NCI-H1048 (cell line): ENCODE measurements at regions not wholly inside any gene's neighbourhood (a gene's known extent, or its start where the extent isn't known, plus 50 kb on each side); places are given as distances from the start of the nearest gene placed in this dataset.
"Not testable (repeated sequence)": the region's sequence is repeated elsewhere in the genome, so short reads cannot be mapped to it uniquely, and the experiment has no call there.

Source experiments
- DNase-seq: peaks from one replicate; lab custom pipeline; 2025; lab: John Stamatoyannopoulos, UW

GRCh38 chr6:98325366-98325765 is 509.0 kb upstream of the POU3F2 start:
- DNase-seq, result no peak

GRCh38 chr6:98333273-98333672 is 501.1 kb upstream of the POU3F2 start:
- no peak for DNase-seq

GRCh38 chr6:98335594-98335993 is 498.8 kb upstream of the POU3F2 start:
- DNase-seq, result no peak

- DNase-seq, result no peak
Measured at GRCh38 chr6:98339506-98339905, 494.9 kb upstream of the POU3F2 start.

GRCh38 chr6:98343004-98343403 is 491.4 kb upstream of the POU3F2 start:
- DNase-seq, result no peak

GRCh38 chr6:98343797-98344196 is 490.6 kb upstream of the POU3F2 start:
- no peak for DNase-seq

GRCh38 chr6:98352348-98352747 is 482.0 kb upstream of the POU3F2 start:
- DNase-seq, result no peak

GRCh38 chr6:98358173-98358572 is 476.2 kb upstream of the POU3F2 start:
- DNase-seq, result no peak

- no peak for DNase-seq
Measured at GRCh38 chr6:98366371-98366770, 468.0 kb upstream of the POU3F2 start.

GRCh38 chr6:98380589-98380988 is 453.8 kb upstream of the POU3F2 start:
- DNase-seq, result no peak

GRCh38 chr6:98382246-98382645 is 452.1 kb upstream of the POU3F2 start:
- no peak for DNase-seq

- no peak for DNase-seq
Measured at GRCh38 chr6:98384334-98384733, 450.0 kb upstream of the POU3F2 start.

GRCh38 chr6:98384801-98385200 is 449.6 kb upstream of the POU3F2 start:
- DNase-seq, result no peak

- no peak for DNase-seq
Measured at GRCh38 chr6:98395610-98396166, 438.7 kb upstream of the POU3F2 start.

- DNase-seq, result no peak
Measured at GRCh38 chr6:98416027-98416426, 418.3 kb upstream of the POU3F2 start.

GRCh38 chr6:98416497-98417158 is 417.7 kb upstream of the POU3F2 start:
- not testable (repeated sequence) for DNase-seq

GRCh38 chr6:98433325-98434056 is 400.9 kb upstream of the POU3F2 start:
- no peak for DNase-seq

GRCh38 chr6:98443633-98444032 is 390.7 kb upstream of the POU3F2 start:
- DNase-seq, result no peak

GRCh38 chr6:98452685-98453084 is 381.7 kb upstream of the POU3F2 start:
- no peak for DNase-seq

GRCh38 chr6:98454809-98455322 is 379.5 kb upstream of the POU3F2 start:
- DNase-seq, result no peak

GRCh38 chr6:98458708-98459107 is 375.7 kb upstream of the POU3F2 start:
- DNase-seq, result no peak

- no peak for DNase-seq
Measured at GRCh38 chr6:98463038-98464000, 371.1 kb upstream of the POU3F2 start.
